SU-DHL-6 (cell line): ENCODE measurements at regions not wholly inside any gene's neighbourhood (a gene's known extent, or its start where the extent isn't known, plus 50 kb on each side); places are given as distances from the start of the nearest gene placed in this dataset.

Experiments
- EZH2phosphoT487 ChIP-seq: fragments of 200-600 bp; sonication (generic), shearing (Covaris generic); conservative IDR thresholded peaks from 2 replicates; pipeline ENCODE4 v1.6.1; 2018; ENCODE audit warnings: mild to moderate bottlenecking, antibody characterized with exemption, low read length, moderate library complexity, mixed read lengths
- TF ChIP-seq, protein P1 (sequence below): fragments of 200-600 bp; sonication (generic); IDR thresholded peaks from one replicate; pipeline ENCODE4 v1.5.1; 2017; ENCODE audit warnings: antibody characterized with exemption, mild to moderate bottlenecking, low read length, moderate library complexity; ENCODE audit not compliant: insufficient read depth, poor library complexity, severe bottlenecking

DNA sequence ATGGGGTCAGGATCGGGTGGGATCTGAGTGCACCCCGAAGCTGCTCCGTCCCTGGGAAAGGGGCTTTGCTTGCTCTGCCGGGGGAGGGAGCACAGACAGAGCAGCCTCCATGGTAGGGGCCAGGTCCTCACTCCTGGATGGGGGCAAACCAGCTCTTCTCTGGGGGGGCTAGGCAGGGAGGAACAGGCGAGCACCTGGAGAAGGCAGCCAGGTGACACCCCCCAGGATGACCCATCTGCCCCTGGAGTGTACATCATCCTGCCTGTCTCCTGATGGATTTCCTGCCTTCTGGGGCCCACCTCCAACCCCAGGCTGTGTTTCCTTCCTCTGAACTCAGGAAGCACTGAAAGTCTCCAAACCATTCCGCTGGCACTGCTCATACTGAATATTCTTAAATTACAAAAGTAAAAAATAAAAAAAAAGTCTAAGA, 248.0 kb downstream of the RHOU start:
- TF ChIP-seq, protein P1, sequence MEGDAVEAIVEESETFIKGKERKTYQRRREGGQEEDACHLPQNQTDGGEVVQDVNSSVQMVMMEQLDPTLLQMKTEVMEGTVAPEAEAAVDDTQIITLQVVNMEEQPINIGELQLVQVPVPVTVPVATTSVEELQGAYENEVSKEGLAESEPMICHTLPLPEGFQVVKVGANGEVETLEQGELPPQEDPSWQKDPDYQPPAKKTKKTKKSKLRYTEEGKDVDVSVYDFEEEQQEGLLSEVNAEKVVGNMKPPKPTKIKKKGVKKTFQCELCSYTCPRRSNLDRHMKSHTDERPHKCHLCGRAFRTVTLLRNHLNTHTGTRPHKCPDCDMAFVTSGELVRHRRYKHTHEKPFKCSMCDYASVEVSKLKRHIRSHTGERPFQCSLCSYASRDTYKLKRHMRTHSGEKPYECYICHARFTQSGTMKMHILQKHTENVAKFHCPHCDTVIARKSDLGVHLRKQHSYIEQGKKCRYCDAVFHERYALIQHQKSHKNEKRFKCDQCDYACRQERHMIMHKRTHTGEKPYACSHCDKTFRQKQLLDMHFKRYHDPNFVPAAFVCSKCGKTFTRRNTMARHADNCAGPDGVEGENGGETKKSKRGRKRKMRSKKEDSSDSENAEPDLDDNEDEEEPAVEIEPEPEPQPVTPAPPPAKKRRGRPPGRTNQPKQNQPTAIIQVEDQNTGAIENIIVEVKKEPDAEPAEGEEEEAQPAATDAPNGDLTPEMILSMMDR, result no peak
- no peak for TF ChIP-seq EZH2phosphoT487
